ENCODE measurements at regions not wholly inside any gene's neighbourhood (a gene's known extent, or its start where the extent isn't known, plus 50 kb on each side); places are given as distances from the start of the nearest gene placed in this dataset.

- no peak for TF ChIP-seq CTCF (IDR thresholded peaks at IDR 0.05)
- TF ChIP-seq POLR2A (IDR thresholded peaks at IDR 0.05; ENCODE audit: low read depth): no peak
- TF ChIP-seq POLR2AphosphoS5 (IDR thresholded peaks at IDR 0.05): no peak
- TF ChIP-seq EP300 (IDR thresholded peaks at IDR 0.05): no peak
These were observed 71.2 kb upstream of the ERCC4 start for GRCh38 chr16:13848795-13849194.
